MCF 10A (cell line): ENCODE measurements at regions not wholly inside any gene's neighbourhood (a gene's known extent, or its start where the extent isn't known, plus 50 kb on each side); places are given as distances from the start of the nearest gene placed in this dataset.

Experiments used
- BruUV-seq: library from RNA; stranded (reverse); fragments of 400-500 nt; replicated peaks from 2 replicates; lab custom pipeline; 2021; lab: Mats Ljungman, UMichigan
- CTCF ChIA-PET: fragments of 300-600 bp; sonication (Branson Sonifier 250); formaldehyde crosslinking; extraction: SDS; loops from one replicate; lab custom pipeline; 2021; ENCODE audit warnings: antibody characterized with exemption, inconsistent platforms; lab: Yijun Ruan, JAX
- POLR2A ChIA-PET: fragments of 300-600, 350-650 bp; sonication (Branson Sonifier 250); formaldehyde crosslinking; extraction: SDS; loops from one replicate; lab custom pipeline; 2020; ENCODE audit warnings: antibody characterized with exemption, inconsistent platforms; lab: Yijun Ruan, JAX
- DNase-seq: peaks from one replicate; pipeline ENCODE4 v3.0.0-alpha.2; 2018; ENCODE audit not compliant: unreplicated experiment
- H3K27ac Mint-ChIP-seq: one replicate; pipeline ENCODE4 v1.8.0; 2022; ENCODE audit warnings: mild to moderate bottlenecking, low read depth, mixed read lengths; ENCODE audit not compliant: unreplicated experiment
- H3K27me3 Mint-ChIP-seq: one replicate; pipeline ENCODE4 v1.8.0; 2022; ENCODE audit warnings: mixed read lengths; ENCODE audit not compliant: insufficient read depth, unreplicated experiment
- H3K36me3 Mint-ChIP-seq: one replicate; pipeline ENCODE4 v1.8.0; 2022; ENCODE audit warnings: mild to moderate bottlenecking, moderate library complexity, mixed read lengths; ENCODE audit not compliant: insufficient read depth, unreplicated experiment
- H3K4me1 Mint-ChIP-seq: one replicate; pipeline ENCODE4 v1.8.0; 2022; ENCODE audit warnings: mixed read lengths; ENCODE audit not compliant: insufficient read depth, unreplicated experiment
- H3K4me3 Mint-ChIP-seq: one replicate; pipeline ENCODE4 v1.8.0; 2022; ENCODE audit warnings: mild to moderate bottlenecking, moderate library complexity, mixed read lengths; ENCODE audit not compliant: unreplicated experiment
- H3K9me3 Mint-ChIP-seq: one replicate; pipeline ENCODE4 v1.8.0; 2022; ENCODE audit warnings: mixed read lengths; ENCODE audit not compliant: unreplicated experiment
- CTCF ChIP-seq: fragments of 200-600 bp; IDR thresholded peaks from one replicate; pipeline ENCODE4 v1.8.0; 2022; ENCODE audit warnings: antibody characterized with exemption, mild to moderate bottlenecking; ENCODE audit not compliant: unreplicated experiment
- intact Hi-C: fragments of 100-400 bp; cut with micrococcal nuclease; formaldehyde crosslinking; loops from 2 replicates; pipeline ENCODE4 v1.14.1; 2022

GRCh38 chr2:175575346-175576258 is 394.1 kb upstream of the ATP5MC3 start:
- TF ChIP-seq CTCF, result no peak
- H3K9me3 Mint-ChIP-seq, result no peaks in the 10 kb centered on the region
- intact Hi-C loops, result no loop called here
- POLR2A ChIA-PET, result interaction anchor here (0.7 kb wide), 1 partner anchor 52 kb away, joined by 3 read pairs; no protein-coding TSS in a partner anchor
- no peak for DNase-seq
- no peaks in the 10 kb centered on the region for H3K27me3 Mint-ChIP-seq
- peaks cover 6% of the 10 kb centered on the region for H3K4me1 Mint-ChIP-seq
- no peak overlapping the region for H3K27ac Mint-ChIP-seq
- no TSS peak for BruUV-seq
- no peaks in the 10 kb centered on the region for H3K36me3 Mint-ChIP-seq
- H3K4me3 Mint-ChIP-seq, result no peak overlapping the region
- CTCF ChIA-PET, result interaction anchor here (0.5 to 0.7 kb wide), 4 partner anchors 15 to 255 kb away, joined by 3 read pairs; no protein-coding TSS in a partner anchor

GRCh38 chr2:175574069-175574468 is 392.6 kb upstream of the ATP5MC3 start:
- intact Hi-C loops, result no loop called here
- DNase-seq, result no peak
- H3K36me3 Mint-ChIP-seq, result no peaks in the 10 kb centered on the region
- POLR2A ChIA-PET, result interaction anchor here (0.6 kb wide), 1 partner anchor 276 kb away, joined by 4 read pairs; no protein-coding TSS in a partner anchor
- CTCF ChIA-PET, result interaction anchor here (0.7 to 1.3 kb wide), 2 partner anchors 99 to 159 kb away, joined by 5 read pairs; no protein-coding TSS in a partner anchor
- H3K4me3 Mint-ChIP-seq, result no peak overlapping the region
- no TSS peak for BruUV-seq
- TF ChIP-seq CTCF, result no peak
- no peaks in the 10 kb centered on the region for H3K9me3 Mint-ChIP-seq
- peaks cover 6% of the 10 kb centered on the region for H3K4me1 Mint-ChIP-seq
- no peak overlapping the region for H3K27ac Mint-ChIP-seq
- H3K27me3 Mint-ChIP-seq, result no peaks in the 10 kb centered on the region

GRCh38 chr2:175571078-175571653 is 389.7 kb upstream of the ATP5MC3 start:
- no TSS peak for BruUV-seq
- Mint-ChIP-seq H3K4me1 (peaks cover 6% of the 10 kb centered on the region), H3K4me3 (no peak overlapping the region), H3K36me3 (no peaks in the 10 kb centered on the region), H3K27me3 (no peaks in the 10 kb centered on the region), H3K9me3 (no peaks in the 10 kb centered on the region), H3K27ac (no peak overlapping the region)
- TF ChIP-seq CTCF, result no peak
- intact Hi-C loops, result no loop called here
- POLR2A ChIA-PET, result interaction anchor here (1.1 kb wide), 1 partner anchor 7 kb away, joined by 3 read pairs; no protein-coding TSS in a partner anchor
- CTCF ChIA-PET, result no interaction called here
- DNase-seq, result no peak

GRCh38 chr2:175568109-175568730 is 386.7 kb upstream of the ATP5MC3 start:
- no peak for DNase-seq
- intact Hi-C loops, result no loop called here
- no peak for TF ChIP-seq CTCF
- no peak overlapping the region for H3K27ac Mint-ChIP-seq
- ChIA-PET POLR2A (no interaction called here), CTCF (interaction anchor here (1.3 kb wide), 1 partner anchor 33 kb away, joined by 3 read pairs; no protein-coding TSS in a partner anchor)
- H3K4me1 Mint-ChIP-seq, result peaks cover 6% of the 10 kb centered on the region
- H3K27me3 Mint-ChIP-seq, result no peaks in the 10 kb centered on the region
- no peak overlapping the region for H3K4me3 Mint-ChIP-seq
- no peaks in the 10 kb centered on the region for H3K9me3 Mint-ChIP-seq
- no TSS peak for BruUV-seq
- no peaks in the 10 kb centered on the region for H3K36me3 Mint-ChIP-seq
